WTC11 (cell line): ENCODE measurements at regions not wholly inside any gene's neighbourhood (a gene's known extent, or its start where the extent isn't known, plus 50 kb on each side); places are given as distances from the start of the nearest gene placed in this dataset.

ENCODE experiments used
- ATAC-seq: fragments of 200-7000 bp; cut with Tn5 transposase; 2 replicates; pipeline ENCODE4 v1.10.0; 2021; ENCODE audit warnings: mild to moderate bottlenecking, moderate library complexity
- CTCF ChIA-PET: fragments of 300-600 bp; sonication (Branson Sonifier 250); formaldehyde crosslinking; loops from one replicate; lab custom pipeline; 2021; ENCODE audit warnings: antibody characterized with exemption; lab: Charles Lee
- POLR2A ChIA-PET: fragments of 350-600 bp; sonication (Branson Sonifier 250); formaldehyde crosslinking; loops from one replicate; lab custom pipeline; 2021; ENCODE audit warnings: antibody characterized with exemption; lab: Charles Lee
- DNase-seq: peaks from one replicate; pipeline ENCODE4 v3.0.0; 2021; ENCODE audit warnings: low spot score
- H3K27ac Mint-ChIP-seq: 2 replicates; pipeline ENCODE4 v1.8.0; 2021; ENCODE audit warnings: mixed read lengths
- H3K27me3 Mint-ChIP-seq: 2 replicates; pipeline ENCODE4 v1.8.0; 2021; ENCODE audit warnings: low read depth, mild to moderate bottlenecking, moderate library complexity, mixed read lengths
- H3K36me3 Mint-ChIP-seq: 2 replicates; pipeline ENCODE4 v1.8.0; 2021; ENCODE audit warnings: mixed read lengths
- H3K4me1 Mint-ChIP-seq: 2 replicates; pipeline ENCODE4 v1.8.0; 2022; ENCODE audit warnings: mixed read lengths
- H3K4me3 Mint-ChIP-seq: 2 replicates; pipeline ENCODE4 v1.8.0; 2021; ENCODE audit warnings: mild to moderate bottlenecking, moderate library complexity, mixed read lengths
- H3K9me3 Mint-ChIP-seq: 2 replicates; pipeline ENCODE4 v1.8.0; 2021; ENCODE audit warnings: mixed read lengths
- CBFB ChIP-seq: sonication (generic); formaldehyde crosslinking; IDR thresholded peaks from 2 replicates; pipeline ENCODE4 v1.8.1; 2022; ENCODE audit warnings: mild to moderate bottlenecking, low read depth, missing genetic modification reagents
- ESRRA ChIP-seq: sonication (generic); formaldehyde crosslinking; IDR thresholded peaks from 2 replicates; pipeline ENCODE4 v1.8.1; 2022; ENCODE audit warnings: mild to moderate bottlenecking, missing genetic modification reagents, borderline replicate concordance
- ETV6 ChIP-seq: sonication (generic); formaldehyde crosslinking; IDR thresholded peaks from 2 replicates; pipeline ENCODE4 v1.8.1; 2022; ENCODE audit warnings: mild to moderate bottlenecking, missing genetic modification reagents
- GRHL2 ChIP-seq: fragments of 250-450 bp; sonication (Bioruptor Pico); IDR thresholded peaks from 2 replicates; pipeline ENCODE4 v1.8.0; 2022; ENCODE audit warnings: mild to moderate bottlenecking, moderate library complexity; ENCODE audit not compliant: insufficient replicate concordance, severe bottlenecking
- IRF2 ChIP-seq: sonication (generic); formaldehyde crosslinking; IDR thresholded peaks from 2 replicates; pipeline ENCODE4 v1.8.0; 2022; ENCODE audit warnings: low read depth, missing genetic modification reagents, borderline replicate concordance
- JAZF1 ChIP-seq: fragments of 250-450 bp; sonication (Bioruptor Pico); IDR thresholded peaks from 2 replicates; pipeline ENCODE4 v1.9.0; 2021; ENCODE audit warnings: moderate library complexity, mild to moderate bottlenecking, inconsistent platforms
- NFE2L1 ChIP-seq: sonication (generic); formaldehyde crosslinking; IDR thresholded peaks from 2 replicates; pipeline ENCODE4 v1.8.1; 2023; ENCODE audit warnings: missing genetic modification reagents
- RORB ChIP-seq: fragments of 250-450 bp; sonication (Bioruptor Pico); IDR thresholded peaks from 2 replicates; pipeline ENCODE4 v1.9.0; 2021; ENCODE audit warnings: mild to moderate bottlenecking
- SMAD3 ChIP-seq: sonication (generic); formaldehyde crosslinking; IDR thresholded peaks from 2 replicates; pipeline ENCODE4 v1.8.0; 2022; ENCODE audit warnings: missing genetic modification reagents, mild to moderate bottlenecking, borderline replicate concordance
- SMAD4 ChIP-seq: sonication (generic); formaldehyde crosslinking; IDR thresholded peaks from 2 replicates; pipeline ENCODE4 v1.8.0; 2022; ENCODE audit warnings: mild to moderate bottlenecking, missing genetic modification reagents
- ZNF232 ChIP-seq: sonication (generic); formaldehyde crosslinking; IDR thresholded peaks from 2 replicates; pipeline ENCODE4 v1.8.0; 2022; ENCODE audit warnings: mild to moderate bottlenecking, missing genetic modification reagents
- ZNF263 ChIP-seq: sonication (generic); formaldehyde crosslinking; IDR thresholded peaks from 2 replicates; pipeline ENCODE4 v1.8.1; 2022; ENCODE audit warnings: low read depth, mild to moderate bottlenecking, moderate library complexity, missing genetic modification reagents
- ZNF423 ChIP-seq: fragments of 250-450 bp; sonication (Bioruptor Pico); IDR thresholded peaks from 2 replicates; pipeline ENCODE4 v2.1.2; 2022; ENCODE audit warnings: mild to moderate bottlenecking, moderate library complexity
- TF ChIP-seq, protein P1 (sequence below): sonication (generic); formaldehyde crosslinking; IDR thresholded peaks from 2 replicates; pipeline ENCODE4 v1.8.0; 2023; ENCODE audit warnings: mild to moderate bottlenecking, missing genetic modification reagents
- TF ChIP-seq, protein P2 (sequence below): sonication (generic); formaldehyde crosslinking; IDR thresholded peaks from 2 replicates; pipeline ENCODE4 v1.8.0; 2022; ENCODE audit warnings: mild to moderate bottlenecking, missing genetic modification reagents
- TF ChIP-seq, protein P3 (sequence below): sonication (generic); formaldehyde crosslinking; IDR thresholded peaks from 2 replicates; pipeline ENCODE4 v1.8.1; 2022; ENCODE audit warnings: low read depth, mild to moderate bottlenecking, moderate library complexity, missing genetic modification reagents, borderline replicate concordance
- TF ChIP-seq, protein P4 (sequence below): sonication (generic); formaldehyde crosslinking; IDR thresholded peaks from 2 replicates; pipeline ENCODE4 v1.8.1; 2022; ENCODE audit warnings: mild to moderate bottlenecking, missing genetic modification reagents, moderate library complexity, borderline replicate concordance
- TF ChIP-seq, protein P5 (sequence below): sonication (generic); formaldehyde crosslinking; IDR thresholded peaks from 2 replicates; pipeline ENCODE4 v1.8.0; 2023; ENCODE audit warnings: missing genetic modification reagents
- TF ChIP-seq, protein P6 (sequence below): fragments of 200-600 bp; IDR thresholded peaks from 2 replicates; pipeline ENCODE4 v1.8.0; 2022; ENCODE audit warnings: antibody characterized with exemption
- TF ChIP-seq, protein P7 (sequence below): sonication (generic); formaldehyde crosslinking; conservative IDR thresholded peaks from 2 replicates; pipeline ENCODE4 v1.8.1; 2022; ENCODE audit warnings: mild to moderate bottlenecking, missing genetic modification reagents

DNA sequence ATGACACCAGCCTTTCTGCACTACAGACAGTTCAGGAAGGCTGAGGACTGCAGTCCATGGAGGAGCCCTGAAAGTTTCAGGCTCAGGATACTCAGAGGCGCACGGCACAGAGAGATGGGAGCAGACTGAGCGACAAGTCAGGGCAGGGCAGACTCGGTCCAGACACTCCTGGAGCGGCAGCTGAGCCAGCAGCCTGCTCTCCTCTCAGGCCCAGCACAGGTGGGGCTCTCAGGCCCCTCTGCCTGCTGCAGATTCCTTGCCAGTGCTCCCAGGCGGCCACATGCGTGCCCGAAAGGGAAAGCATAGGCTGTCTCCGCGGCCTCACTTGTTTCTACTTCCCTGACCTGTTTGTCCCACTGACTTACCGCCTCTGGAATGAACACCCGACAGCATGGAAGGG, 228.3 kb downstream of the IRX2 start:
- Mint-ChIP-seq H3K36me3 (no peaks in the 10 kb centered on the region), H3K27me3 (no peaks in the 10 kb centered on the region), H3K4me3 (no peak overlapping the region), H3K9me3 (peaks cover 22% of the 10 kb centered on the region), H3K4me1 (peaks cover 7% of the 10 kb centered on the region; the same call in 1 of the 2 replicates), H3K27ac (no peak overlapping the region)
- POLR2A ChIA-PET: no interaction called here
- CTCF ChIA-PET: no interaction called here
- no peak; the same call in 1 of the 2 replicates for ATAC-seq
- no peak for DNase-seq
- no peak for TF ChIP-seq CBFB (CRISPR knock-in tag)
- no peak for TF ChIP-seq NFE2L1
- no peak for TF ChIP-seq ZNF423 (CRISPR knock-in tag)
- no peak for TF ChIP-seq SMAD3 (CRISPR knock-in tag)
- no peak for TF ChIP-seq IRF2 (CRISPR knock-in tag)
- TF ChIP-seq JAZF1 (CRISPR knock-in tag): no peak
- no peak for TF ChIP-seq ESRRA (CRISPR knock-in tag)
- TF ChIP-seq, protein P1, sequence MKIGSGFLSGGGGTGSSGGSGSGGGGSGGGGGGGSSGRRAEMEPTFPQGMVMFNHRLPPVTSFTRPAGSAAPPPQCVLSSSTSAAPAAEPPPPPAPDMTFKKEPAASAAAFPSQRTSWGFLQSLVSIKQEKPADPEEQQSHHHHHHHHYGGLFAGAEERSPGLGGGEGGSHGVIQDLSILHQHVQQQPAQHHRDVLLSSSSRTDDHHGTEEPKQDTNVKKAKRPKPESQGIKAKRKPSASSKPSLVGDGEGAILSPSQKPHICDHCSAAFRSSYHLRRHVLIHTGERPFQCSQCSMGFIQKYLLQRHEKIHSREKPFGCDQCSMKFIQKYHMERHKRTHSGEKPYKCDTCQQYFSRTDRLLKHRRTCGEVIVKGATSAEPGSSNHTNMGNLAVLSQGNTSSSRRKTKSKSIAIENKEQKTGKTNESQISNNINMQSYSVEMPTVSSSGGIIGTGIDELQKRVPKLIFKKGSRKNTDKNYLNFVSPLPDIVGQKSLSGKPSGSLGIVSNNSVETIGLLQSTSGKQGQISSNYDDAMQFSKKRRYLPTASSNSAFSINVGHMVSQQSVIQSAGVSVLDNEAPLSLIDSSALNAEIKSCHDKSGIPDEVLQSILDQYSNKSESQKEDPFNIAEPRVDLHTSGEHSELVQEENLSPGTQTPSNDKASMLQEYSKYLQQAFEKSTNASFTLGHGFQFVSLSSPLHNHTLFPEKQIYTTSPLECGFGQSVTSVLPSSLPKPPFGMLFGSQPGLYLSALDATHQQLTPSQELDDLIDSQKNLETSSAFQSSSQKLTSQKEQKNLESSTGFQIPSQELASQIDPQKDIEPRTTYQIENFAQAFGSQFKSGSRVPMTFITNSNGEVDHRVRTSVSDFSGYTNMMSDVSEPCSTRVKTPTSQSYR (CRISPR knock-in tag): no peak
- TF ChIP-seq RORB (CRISPR knock-in tag): no peak
- TF ChIP-seq, protein P2, sequence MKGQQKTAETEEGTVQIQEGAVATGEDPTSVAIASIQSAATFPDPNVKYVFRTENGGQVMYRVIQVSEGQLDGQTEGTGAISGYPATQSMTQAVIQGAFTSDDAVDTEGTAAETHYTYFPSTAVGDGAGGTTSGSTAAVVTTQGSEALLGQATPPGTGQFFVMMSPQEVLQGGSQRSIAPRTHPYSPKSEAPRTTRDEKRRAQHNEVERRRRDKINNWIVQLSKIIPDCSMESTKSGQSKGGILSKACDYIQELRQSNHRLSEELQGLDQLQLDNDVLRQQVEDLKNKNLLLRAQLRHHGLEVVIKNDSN (CRISPR knock-in tag): no peak
- no peak for TF ChIP-seq ETV6 (CRISPR knock-in tag)

DNA sequence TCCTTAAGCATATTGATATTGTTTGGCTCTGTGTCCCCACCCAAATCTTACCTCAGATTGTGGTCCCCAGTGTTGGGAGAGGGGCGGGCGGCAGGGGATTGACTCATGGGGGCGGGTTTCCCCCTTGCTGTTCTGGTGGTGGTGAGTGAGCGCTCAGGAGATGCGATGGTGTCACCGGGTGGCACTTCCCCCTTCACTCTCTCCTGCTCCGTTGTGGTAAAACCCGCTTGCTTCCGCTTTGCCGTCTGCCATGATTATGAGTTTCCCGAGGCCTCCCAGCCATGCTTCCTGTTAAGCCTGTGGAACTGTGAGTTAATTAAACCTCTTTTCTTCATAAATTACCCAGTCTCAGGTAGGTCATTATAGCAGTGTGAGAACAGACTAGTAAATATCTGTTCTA, 229.1 kb downstream of the IRX2 start:
- no peak for ATAC-seq
- ChIA-PET CTCF (no interaction called here), POLR2A (no interaction called here)
- H3K27me3 Mint-ChIP-seq: no peaks in the 10 kb centered on the region
- H3K4me3 Mint-ChIP-seq: no peak overlapping the region
- H3K36me3 Mint-ChIP-seq: no peaks in the 10 kb centered on the region
- TF ChIP-seq NFE2L1 (no peak), SMAD4 (CRISPR knock-in tag) (no peak), ZNF263 (no peak), ZNF232 (CRISPR knock-in tag) (no peak), IRF2 (CRISPR knock-in tag) (no peak), GRHL2 (CRISPR knock-in tag) (no peak), ETV6 (CRISPR knock-in tag) (no peak)
- TF ChIP-seq, protein P3, sequence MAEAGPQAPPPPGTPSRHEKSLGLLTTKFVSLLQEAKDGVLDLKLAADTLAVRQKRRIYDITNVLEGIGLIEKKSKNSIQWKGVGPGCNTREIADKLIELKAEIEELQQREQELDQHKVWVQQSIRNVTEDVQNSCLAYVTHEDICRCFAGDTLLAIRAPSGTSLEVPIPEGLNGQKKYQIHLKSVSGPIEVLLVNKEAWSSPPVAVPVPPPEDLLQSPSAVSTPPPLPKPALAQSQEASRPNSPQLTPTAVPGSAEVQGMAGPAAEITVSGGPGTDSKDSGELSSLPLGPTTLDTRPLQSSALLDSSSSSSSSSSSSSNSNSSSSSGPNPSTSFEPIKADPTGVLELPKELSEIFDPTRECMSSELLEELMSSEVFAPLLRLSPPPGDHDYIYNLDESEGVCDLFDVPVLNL (CRISPR knock-in tag): no peak
- TF ChIP-seq, protein P4, sequence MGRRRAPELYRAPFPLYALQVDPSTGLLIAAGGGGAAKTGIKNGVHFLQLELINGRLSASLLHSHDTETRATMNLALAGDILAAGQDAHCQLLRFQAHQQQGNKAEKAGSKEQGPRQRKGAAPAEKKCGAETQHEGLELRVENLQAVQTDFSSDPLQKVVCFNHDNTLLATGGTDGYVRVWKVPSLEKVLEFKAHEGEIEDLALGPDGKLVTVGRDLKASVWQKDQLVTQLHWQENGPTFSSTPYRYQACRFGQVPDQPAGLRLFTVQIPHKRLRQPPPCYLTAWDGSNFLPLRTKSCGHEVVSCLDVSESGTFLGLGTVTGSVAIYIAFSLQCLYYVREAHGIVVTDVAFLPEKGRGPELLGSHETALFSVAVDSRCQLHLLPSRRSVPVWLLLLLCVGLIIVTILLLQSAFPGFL: no peak
- TF ChIP-seq, protein P5, sequence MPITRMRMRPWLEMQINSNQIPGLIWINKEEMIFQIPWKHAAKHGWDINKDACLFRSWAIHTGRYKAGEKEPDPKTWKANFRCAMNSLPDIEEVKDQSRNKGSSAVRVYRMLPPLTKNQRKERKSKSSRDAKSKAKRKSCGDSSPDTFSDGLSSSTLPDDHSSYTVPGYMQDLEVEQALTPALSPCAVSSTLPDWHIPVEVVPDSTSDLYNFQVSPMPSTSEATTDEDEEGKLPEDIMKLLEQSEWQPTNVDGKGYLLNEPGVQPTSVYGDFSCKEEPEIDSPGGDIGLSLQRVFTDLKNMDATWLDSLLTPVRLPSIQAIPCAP (CRISPR knock-in tag): no peak
- TF ChIP-seq, protein P6, sequence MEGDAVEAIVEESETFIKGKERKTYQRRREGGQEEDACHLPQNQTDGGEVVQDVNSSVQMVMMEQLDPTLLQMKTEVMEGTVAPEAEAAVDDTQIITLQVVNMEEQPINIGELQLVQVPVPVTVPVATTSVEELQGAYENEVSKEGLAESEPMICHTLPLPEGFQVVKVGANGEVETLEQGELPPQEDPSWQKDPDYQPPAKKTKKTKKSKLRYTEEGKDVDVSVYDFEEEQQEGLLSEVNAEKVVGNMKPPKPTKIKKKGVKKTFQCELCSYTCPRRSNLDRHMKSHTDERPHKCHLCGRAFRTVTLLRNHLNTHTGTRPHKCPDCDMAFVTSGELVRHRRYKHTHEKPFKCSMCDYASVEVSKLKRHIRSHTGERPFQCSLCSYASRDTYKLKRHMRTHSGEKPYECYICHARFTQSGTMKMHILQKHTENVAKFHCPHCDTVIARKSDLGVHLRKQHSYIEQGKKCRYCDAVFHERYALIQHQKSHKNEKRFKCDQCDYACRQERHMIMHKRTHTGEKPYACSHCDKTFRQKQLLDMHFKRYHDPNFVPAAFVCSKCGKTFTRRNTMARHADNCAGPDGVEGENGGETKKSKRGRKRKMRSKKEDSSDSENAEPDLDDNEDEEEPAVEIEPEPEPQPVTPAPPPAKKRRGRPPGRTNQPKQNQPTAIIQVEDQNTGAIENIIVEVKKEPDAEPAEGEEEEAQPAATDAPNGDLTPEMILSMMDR: no peak
- TF ChIP-seq, protein P7, sequence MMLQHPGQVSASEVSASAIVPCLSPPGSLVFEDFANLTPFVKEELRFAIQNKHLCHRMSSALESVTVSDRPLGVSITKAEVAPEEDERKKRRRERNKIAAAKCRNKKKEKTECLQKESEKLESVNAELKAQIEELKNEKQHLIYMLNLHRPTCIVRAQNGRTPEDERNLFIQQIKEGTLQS (CRISPR knock-in tag): no peak
- TF ChIP-seq, all 79 proteins: peak for 0
- Mint-ChIP-seq H3K4me1 (peaks cover 7% of the 10 kb centered on the region; the same call in 1 of the 2 replicates), H3K27ac (no peak overlapping the region), H3K9me3 (peaks cover 14% of the 10 kb centered on the region)
- no peak for DNase-seq
